CD4-positive, alpha-beta T cell treated with Interferon gamma for 1 hour (primary cell): ENCODE measurements at regions not wholly inside any gene's neighbourhood (a gene's known extent, or its start where the extent isn't known, plus 50 kb on each side); places are given as distances from the start of the nearest gene placed in this dataset.
"Not testable (repeated sequence)": the region's sequence is repeated elsewhere in the genome, so short reads cannot be mapped to it uniquely, and the experiment has no call there.

ENCODE experiments used
- DNase-seq: peaks from one replicate; pipeline ENCODE4 v3.0.0-alpha.2; 2020

DNA sequence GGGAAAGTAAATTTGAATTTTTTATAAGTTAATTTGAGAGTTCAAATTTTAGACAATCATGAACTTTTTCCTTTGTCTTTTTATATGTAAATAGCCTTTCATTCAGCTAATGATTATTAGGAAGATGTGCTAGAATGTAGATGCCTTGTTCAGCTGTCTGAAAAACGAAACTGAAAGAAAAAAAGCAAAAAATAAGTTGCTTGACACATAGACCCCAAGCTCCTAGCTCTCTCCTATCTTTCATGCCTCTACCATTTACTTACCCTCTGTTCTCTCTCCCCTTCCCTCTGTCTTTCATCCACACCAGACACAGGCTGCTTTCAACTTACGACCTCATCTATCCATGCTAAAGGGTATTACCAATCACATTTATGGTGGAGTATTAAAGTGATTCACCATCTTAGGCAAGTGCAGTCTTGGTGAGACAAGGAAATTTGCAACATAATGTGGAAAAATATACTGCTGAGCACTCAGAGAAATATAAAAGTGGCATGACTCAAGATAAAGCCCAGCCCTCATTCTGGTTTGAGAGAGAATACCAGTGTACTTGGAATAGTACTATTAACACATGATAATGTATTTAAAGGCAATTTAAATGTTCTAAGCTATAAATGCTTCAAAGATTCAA is 425.6 kb downstream of the SUCLG1 start:
- DNase-seq = no peak

DNA sequence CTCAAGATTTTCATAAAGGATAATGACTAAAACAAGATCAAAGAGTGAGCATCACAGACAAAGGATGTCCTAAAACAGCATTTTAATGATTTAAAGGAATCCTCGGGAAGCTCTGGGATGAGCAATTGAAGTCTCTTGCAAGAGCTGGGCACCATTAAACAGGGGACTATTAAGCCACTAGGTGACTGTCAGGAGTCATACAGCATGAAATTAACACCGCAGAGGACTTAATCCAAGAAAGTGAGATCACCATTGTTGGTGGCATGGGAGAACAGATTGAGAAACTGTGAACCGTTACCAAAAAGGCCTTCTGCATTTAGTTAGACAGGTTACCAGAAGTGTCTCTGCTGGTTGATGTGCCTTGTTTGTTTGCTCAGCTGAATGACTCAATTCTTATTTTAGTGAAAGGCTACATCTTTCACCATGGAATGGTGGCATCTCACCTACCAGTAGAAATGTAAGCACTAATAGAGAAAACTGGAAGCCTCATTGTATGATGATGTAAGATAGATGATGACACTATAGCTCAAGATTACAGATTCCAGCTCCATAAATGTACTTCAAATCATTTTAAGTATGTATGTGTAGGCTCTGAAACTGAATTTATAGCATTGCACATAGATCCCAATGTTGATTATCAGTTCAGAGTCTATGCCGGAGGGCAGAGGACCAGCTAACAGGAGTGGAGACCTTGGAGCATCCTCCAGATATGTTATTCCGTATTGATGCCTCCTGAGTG is 427.6 kb downstream of the SUCLG1 start:
- no peak for DNase-seq

DNA sequence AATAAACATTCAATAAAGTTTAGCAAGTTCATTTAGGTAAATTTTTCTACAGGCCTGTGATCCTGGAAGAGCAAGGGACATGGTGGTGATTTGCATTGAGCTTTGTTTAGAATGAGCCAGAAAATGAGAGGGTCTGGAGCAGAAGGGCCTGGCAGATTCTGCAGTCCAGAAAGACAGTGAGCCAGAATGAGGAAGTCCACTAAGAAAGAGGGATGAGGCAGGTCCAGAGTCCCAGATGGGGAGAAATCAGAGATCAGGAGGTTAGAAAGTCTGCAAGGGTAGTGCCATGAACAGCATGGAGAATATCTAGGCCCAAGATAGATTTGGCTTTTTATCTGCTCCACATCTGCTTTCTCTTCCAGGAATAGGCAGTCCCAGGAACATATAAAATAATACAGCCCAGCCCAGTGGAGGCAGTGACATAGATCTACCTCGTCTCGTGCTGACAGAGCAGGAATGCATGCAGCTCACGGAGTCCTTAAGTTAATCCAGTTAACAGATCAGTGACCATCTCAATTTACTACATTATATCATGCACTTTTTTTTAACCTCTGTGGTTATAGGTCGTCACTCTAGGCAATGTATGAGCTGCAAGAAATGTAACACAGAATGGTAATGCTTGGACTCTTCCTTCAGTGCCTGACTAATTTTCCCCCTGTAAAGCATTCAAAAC is 429.0 kb downstream of the SUCLG1 start:
- DNase-seq = no peak

DNA sequence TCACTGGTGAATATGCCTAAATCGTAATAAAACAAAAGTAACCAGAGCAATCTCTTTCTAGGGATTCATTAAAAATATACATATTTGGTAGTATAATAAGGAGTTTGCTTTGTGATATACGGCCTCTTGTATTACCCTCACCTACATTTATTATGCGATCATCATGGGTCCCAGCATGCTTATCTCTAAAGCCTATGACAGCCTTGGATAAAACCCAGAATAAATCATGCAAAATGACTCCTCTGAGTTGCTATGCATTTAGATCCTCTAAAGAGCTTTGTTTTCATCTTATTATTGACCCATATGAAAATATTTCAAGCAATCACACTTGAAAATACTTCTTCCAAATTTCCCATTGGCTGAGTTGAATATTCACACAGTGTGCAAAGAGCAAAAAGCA is 432.3 kb downstream of the SUCLG1 start:
- no peak for DNase-seq

DNA sequence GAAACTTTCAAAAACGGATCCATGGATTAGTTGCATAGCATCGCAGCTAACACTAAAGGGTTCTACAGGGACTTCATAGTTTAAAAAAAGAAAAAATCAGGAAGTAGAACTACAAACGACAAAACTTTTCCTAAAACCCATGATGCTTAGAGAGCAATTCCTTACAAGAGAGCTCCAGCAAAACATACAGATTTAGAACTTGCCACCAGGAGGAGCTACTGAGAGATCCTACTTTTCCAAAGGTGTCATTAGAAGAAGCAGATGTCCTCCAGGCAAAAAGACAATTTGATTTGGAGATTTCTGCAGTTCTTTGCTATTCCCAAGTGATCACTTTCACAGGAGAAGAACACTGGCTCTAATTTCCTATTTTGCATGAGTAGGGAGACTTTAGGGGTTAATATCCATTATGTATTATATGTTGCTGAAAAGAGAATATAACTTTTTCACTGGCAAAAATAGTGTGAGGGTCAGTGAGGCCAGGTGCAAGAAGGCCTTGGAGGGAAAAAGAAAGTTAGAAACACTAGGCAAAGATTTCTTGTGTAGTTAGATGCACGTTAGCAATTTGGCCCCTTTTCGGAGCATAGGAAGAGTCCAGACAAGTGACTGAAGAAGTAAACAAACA is 436.2 kb downstream of the SUCLG1 start:
- DNase-seq = no peak

DNA sequence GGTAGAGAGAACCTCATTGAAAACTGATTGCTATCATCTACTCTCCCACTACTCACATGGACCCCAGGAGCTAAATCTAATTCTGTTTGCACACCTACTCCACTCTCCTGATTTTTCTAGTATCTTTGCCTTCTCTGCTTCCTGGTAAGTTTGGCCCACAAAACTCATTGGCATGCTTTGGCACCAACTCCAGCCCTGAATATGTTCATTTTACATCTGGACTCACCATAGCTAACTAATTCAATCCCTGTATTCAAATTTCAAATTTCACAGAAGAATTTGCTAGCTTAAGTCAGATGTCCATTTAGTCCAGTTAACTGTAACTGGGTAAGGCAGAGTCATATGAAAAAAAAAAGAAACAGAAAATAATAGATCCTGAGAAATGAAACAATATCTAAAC is 442.1 kb downstream of the SUCLG1 start:
- no peak for DNase-seq

DNA sequence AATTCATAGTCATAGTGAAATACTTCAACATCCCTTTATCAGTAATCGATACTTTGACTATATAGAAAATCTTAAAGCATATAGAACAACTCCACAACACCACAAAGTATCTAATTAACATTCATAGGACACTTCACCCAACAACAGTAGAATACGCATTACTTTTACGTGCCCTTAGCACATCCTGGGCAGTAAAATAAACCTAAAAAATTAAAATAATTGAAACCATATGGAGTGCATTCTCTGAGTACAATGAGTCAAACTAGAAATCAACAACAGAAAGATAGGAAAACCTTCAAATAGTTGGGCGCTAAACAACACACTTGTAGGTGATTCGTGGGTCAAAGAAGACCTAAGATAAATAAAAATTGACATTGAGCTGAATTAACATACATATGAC is 442.9 kb downstream of the SUCLG1 start:
- no peak for DNase-seq

DNA sequence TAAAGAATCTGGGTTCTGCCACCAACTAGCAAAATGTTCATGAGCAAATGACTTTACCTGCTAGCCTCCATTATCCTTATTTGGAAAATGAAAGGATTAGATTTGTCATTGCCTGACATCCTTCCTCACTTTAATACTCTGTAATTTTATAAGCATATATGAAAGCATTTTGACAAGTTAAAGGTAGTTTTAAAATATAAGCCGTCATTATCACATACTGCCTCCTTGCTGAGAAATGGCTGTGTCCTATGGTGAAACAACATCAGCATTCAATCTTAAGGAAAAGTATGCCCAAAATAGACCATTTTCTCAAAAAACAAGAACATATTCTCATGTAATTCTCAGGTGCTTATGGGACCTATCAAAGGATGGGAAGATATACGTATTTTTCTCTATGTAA is 461.2 kb downstream of the SUCLG1 start:
- no peak for DNase-seq

DNA sequence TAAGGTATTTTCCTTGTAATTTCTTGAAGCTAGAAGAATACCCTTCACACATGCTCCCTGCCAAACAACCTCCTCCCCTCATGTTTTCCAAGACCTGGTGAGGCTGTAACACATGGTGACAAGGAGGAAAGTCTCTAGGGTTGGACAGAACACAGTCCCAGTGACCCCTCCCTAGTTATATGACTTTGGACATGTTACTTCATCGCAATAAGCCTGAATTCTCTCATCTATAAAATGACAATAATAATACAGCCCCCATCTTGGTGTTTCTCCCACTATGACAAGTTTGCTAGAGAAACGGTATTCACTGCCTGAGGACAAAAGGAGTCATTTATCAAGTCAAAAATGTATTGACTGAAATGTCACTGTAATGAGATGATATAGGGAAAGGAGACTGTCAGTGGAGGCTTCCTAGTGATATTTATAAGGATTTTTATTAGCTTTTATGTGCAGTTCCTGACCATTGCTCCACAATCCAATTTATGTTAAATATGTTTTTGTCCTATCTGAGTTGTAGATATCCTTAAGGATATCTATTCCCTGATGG is 464.4 kb downstream of the SUCLG1 start:
- DNase-seq = no peak

DNA sequence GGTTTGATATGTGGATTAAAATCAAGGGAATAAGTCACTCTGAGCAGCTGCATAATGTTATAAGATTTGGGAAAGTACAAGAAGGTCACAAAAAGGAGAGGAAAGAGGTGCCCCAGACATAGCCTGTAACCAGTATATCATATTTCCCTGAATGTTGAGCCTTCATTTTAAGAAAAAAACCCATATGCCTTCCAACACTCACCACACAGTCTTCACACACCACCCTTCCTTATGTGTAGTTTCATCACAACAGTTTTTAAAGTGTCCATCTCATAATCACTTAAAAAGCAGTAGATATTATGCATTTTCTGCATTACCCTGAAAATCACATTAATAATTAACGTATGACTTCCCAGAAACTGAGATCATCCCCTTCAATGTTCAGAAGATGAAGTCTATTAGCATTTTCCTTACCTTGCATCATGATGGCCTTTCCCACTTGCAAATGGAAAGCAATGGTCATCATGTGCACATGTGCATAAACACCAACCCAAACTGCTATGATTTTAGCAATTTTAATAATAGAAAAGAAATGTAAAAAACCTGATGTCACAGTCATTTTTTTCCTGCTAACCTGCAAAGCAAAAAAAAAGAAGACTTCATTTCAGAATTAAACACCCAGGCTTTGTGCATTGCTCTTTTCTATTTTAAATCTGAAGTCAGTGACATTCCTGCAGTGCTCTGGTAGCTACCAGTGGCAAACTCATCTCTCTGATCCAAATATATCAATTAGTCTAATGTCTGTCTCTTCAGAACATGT is 465.0 kb downstream of the SUCLG1 start:
- DNase-seq = no peak

DNA sequence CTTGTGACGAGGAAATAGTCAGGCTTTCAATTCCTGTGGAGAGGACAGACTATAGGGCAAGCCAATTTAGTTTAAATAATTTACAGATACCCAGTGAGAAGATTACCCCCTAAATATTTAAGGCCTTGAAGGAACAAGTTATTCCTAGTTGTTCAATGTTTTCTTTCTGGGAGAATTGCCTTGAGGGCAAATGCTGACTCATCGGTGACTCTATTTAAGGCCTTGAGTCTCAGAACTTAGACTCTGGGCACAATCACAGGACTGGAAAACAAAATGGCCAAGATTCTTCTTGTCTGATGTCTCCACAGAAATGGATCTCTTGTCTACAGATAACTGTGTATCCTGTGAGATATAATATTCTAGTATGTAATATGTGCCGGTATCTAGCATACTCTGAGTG is 467.1 kb downstream of the SUCLG1 start:
- no peak for DNase-seq

DNA sequence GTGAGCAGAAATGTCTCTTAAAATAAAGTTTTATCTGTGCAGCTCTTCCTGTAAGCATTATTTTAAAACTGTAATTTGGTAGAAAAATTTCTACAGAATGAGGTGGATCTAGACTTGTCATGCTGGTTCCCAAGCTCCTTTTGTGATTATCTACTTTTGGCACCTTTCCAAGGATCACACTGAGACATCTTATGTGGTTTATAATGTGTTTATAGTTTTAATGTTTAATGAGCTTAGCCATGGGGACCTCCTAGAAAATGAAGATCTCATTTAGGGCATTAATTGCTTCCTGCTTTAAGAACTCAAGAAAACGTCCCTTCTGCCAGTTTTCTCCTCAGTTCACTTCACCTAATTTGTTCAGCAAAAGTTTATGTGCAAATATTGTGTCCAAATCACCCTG is 468.4 kb downstream of the SUCLG1 start:
- DNase-seq = no peak

DNA sequence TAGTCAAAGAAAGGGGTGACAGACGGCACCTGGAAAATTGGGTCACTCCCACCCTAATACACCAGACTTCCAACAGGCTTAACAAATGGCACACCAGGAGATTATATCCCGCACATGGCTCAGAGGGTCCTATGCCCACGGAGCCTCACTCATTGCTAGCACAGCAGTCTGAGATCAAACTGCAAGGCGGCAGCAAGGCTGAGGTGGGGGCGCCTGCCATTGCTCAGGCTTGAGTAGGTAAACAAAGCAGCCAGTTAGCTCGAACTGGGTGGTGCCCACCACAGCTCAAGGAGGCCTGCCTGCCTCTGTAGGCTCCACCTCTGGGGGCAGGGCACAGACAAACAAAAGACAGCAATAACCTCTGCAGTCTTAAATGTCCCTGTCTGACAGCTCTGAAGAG is 482.5 kb downstream of the SUCLG1 start:
- DNase-seq = not testable (repeated sequence)

DNA sequence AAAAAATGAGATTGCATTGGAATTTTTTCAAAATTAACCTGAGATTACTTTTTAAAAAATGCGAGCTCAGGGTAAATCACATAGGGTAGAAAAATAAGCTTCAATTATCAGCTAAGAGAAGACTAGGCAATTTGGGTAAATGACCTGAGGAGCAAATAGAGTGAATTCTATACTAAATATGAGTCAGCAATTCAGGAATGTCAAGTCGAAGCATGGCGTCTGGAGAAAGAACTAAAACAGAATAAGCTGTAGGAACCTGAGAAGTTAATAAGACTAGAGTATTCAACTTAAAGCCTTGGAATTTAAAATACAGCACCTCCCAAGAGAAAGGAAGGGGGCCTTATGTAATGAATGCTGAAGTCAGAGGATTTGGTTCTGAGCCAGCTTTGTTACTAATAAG is 487.0 kb downstream of the SUCLG1 start:
- DNase-seq = no peak

DNA sequence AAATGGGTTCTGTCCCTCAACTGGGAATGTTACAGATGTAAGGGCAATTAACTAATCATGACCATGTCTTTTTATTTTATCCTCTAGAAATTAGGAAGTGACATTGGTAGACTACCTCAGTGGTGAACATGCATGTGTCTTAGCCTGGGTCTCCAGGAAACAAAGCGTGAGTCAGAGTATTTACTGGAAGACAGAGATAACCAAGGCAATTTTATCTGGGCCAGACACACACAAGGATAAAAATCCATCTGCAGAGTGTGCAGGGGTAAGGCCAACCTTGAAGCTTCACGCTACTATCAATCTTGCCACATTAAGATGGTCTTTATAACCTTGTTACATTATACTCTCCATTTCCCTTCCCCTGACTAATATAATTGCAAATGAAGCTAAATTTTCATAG is 487.5 kb downstream of the SUCLG1 start:
- DNase-seq = no peak

DNA sequence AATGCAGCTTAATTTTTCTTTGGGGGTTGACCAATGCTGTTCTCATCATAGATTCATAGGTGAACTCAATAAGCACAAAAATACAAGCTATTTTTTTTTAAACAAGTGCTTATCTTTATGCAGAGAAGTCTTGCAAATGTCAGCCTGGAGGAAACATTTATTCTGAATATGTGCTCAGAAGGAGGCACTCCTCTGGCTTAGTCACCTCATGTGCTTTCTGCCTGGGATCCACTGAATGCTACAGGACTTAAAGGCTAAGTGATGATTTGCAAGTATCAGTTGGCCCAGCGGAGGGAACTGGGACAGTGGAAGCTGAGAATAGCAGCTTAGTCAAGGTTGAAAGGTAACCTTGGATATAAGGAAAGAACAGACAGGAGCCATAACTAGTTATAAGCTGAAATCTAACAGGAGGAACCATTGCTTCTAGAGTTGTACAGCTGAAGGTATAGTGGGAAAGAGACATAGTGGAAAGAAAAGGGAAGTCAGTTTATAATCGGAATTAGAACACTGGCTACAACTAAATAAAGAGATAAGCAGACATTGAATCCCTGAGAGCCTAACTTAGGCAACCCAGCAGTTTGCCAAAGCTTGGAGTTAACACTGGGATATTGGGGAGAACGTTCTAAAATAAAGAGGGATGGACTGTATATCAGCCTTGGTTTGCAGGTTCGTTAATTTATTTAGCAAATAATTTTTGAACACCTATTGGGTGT is 488.7 kb downstream of the SUCLG1 start:
- DNase-seq = no peak

DNA sequence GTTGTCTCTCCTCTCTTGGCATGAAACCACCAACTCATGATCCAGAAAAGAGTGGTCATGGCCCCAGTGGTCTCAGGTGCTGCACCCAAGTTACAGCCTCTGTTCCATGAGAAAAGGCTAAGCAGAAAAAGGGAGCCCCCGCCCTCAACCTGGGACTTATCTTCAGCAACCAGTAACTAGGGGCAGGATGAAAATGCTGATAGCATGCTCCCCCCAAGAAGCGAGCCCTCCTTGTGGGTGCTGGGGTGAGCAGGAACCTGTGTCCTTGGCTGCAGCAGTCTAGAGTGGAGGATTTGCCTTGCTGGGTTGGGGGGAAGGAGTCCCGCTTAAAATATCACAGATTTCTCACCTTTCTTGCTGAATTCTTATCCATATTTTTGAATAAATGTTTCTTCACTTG is 490.0 kb downstream of the SUCLG1 start:
- no peak for DNase-seq

DNA sequence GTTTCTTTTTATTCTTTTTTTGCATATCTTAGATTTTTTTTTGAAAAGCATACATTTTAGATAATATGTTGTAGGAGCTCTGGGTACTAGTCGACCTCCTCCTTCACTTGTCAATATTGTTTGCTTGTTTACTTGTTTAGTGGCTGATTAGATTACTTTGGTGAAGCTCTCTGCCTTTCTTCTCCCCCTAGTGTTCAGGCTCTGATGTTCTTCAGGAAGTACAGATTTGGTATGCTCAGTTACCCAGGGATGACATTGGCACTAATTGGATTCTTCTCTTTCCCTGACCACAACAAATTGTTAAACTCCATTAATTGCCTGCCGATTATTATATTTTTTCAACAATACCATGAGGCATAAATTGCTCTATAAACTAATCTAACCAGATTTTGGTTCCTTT is 491.2 kb downstream of the SUCLG1 start:
- DNase-seq = no peak

DNA sequence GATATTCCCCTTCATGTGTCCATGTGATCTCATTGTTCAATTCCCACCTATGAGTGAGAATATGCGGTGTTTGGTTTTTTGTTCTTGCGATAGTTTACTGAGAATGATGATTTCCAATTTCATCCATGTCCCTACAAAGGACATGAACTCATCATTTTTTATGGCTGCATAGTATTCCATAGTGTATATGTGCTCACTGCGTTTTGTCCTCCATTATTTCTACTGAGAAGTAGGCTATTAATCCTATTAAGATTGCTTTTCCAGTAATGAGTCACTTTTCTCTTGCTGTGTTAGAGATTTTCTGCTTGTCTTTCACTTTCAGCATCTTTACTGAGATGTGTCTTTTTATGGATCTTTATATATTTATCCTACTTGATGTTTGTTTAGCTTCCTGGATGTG is 492.1 kb downstream of the SUCLG1 start:
- not testable (repeated sequence) for DNase-seq

DNA sequence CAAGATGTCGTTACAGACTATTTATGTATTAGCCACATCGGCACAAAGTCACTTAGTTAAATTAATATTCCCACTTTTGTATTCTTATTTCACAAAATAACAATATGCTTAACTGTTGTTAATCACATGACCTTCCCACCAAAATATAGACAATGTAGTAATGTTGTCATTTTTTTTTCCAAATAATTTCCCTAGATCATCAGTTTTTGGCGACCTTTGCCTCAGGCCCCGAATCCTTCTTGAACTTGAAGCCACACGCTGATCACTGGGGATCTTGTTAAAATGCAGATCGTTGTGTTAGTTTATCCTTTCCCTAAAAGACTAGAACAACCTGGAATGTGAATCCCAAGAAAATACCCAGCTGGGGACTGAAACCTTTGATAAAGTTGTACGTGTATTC is 497.6 kb downstream of the SUCLG1 start:
- no peak for DNase-seq

DNA sequence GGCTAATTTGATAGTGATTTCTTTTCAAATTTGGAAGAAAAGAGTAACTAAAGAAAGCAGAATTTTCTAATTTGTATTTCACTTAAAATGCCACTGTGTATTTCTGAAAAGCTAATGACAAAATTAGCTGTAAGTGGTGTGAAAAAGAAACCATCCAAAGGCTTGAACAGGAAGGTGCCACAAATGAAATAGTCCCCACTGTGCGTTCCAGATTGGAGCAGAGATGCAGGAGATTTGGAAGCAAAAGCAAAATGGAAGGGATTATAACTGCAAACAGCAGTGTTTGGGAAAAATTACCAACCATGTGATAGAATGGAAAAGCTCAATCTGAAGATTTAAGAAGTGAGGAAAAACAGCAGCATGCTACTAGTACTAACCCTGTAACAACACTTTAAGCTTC is 498.7 kb downstream of the SUCLG1 start:
- DNase-seq = no peak

DNA sequence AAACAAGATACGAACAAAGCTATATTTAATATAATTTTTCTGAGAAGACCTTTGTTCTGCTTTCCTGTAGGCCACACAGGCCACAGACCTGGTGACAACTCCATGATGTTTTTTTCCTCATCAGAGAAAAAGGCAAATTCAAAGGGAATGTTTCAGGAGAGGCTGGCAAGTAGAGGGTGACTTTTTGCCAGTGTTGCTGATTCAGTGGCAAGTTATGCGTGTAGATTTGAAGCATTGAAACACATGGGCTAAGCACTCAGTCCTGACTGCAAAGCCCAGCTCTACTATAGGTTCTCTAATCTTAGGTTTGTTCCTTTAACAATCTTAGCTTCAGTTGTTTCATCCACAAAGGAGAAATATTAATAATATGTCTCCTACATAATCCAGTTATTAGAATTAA is 499.8 kb downstream of the SUCLG1 start:
- no peak for DNase-seq
